ENCODE measurements at regions not wholly inside any gene's neighbourhood (a gene's known extent, or its start where the extent isn't known, plus 50 kb on each side); places are given as distances from the start of the nearest gene placed in this dataset.
"Not testable (repeated sequence)": the region's sequence is repeated elsewhere in the genome, so short reads cannot be mapped to it uniquely, and the experiment has no call there.

DNA sequence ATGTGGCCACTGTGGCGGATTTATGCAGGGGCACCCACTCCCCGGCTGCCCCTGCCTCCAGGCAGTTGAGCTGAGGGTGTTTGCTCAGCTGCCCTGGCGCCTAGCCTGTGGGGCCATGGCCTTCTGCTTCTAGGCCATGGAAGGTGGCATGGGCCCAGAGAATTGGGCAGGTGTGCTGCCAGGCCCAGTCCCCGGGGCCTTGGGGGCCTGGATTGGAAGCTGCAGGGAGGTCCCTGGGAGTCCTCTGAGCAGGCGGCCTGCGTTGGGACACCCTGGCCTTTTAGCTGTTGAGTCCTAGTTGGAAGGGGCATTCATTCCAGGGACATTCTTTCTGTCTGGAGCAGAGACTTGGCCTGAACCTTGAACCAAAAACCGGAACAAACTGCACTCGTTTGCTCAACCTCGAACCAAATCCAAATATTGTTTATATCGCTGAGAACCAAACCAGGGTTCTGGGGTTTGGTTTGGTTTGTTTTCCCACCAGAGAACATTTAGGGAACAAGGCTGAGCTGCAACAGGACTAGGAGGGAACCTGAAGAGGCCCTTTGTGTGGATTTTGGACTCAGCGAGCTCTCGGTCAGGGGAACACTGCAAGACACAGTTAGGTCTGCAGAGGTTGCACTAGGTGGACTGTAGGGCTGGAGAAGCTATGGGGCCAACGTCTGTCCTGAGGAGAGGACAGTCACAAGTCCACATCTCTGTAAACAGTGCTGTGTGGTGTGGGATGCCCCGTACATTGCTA is 116.8 kb downstream of the BOD1 start:
- no peak for DNase-seq (ENCODE audit: low read depth)
- in situ Hi-C loops (cut with HindIII; ENCODE audit: low pct_unique_long_range_greater_than_20kb, low sequenced_read_pairs), result no loop called here

DNA sequence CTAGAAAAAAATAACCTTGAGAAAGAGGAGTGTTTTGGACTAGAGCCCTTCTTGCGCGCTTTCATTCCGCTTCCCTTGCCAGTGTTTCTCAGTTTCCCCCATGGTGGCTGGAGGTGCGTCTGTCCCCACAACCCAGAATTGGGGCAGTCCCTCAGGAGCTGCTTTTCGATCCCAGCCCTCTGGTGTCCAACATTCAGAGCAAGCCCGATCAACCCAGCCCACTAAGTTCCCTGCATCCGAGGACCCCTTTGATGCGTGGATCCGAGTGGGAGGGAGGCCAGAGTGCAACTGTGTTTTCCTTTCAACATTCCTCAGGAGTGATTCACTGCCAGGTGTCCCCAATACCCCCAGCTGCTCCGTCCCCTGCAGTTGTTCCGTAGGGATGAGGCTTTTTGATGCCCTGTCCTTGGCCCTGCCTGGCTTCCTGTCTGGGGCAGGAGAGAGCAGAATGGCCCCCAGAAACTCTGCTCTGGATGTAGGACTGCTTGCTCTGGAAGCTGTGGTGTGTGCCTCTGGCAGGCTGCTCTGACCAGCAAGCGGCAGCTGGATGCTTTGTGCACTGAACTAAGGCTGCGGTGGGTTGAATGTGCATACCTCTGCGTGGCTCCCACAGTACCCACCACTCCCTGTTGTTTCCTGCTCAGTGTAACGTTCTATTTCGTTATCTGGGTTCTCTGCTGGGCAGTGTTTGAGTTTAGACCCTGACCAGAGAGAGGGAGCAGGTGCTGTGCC is 117.5 kb downstream of the BOD1 start:
- no peak for DNase-seq (ENCODE audit: low read depth)
- in situ Hi-C loops (cut with HindIII; ENCODE audit: low pct_unique_long_range_greater_than_20kb, low sequenced_read_pairs), result no loop called here

DNA sequence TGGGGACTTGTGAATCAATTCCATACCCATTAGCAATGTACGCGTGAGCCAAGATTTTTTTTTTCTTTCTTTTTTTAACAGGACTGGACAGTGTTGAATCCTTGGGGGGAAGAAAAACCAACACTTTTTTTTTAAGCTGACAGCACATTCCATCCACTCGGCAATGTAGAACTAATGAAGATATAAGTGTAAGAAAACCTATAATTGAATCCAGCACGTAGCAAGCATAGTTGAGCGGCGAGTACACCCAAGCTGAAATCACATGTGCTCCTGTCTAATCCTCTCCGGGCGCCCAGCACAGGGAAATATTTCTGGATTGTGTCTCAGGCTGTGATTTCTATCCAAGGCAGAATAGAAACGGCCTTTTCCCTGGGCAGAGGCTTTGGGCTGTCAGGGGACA is 118.2 kb downstream of the BOD1 start:
- in situ Hi-C loops (cut with HindIII; ENCODE audit: low pct_unique_long_range_greater_than_20kb, low sequenced_read_pairs), result no loop called here
- DNase-seq (ENCODE audit: low read depth), result peak; percentile 86

DNA sequence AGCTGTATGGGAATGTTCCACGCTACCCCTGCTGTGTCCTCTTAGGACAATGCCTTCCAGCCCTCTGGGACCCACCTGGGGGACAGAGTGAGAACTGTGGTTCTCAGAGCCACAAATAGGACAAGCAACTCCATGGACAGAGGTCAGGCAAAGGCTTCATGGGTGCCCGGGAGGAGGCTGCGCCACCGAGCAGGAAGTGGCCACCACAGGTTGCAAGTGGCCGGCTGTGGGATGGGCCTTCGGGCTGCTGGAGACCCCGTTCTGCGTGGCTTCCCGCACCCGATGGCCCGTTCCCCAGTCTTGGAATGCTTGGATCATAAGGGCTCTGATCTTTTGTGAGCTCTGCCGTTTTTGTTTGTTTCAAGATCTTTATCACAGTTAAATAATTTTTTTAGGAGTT is 118.8 kb downstream of the BOD1 start:
- no peak for DNase-seq (ENCODE audit: low read depth)
- in situ Hi-C loops (cut with HindIII; ENCODE audit: low pct_unique_long_range_greater_than_20kb, low sequenced_read_pairs), result no loop called here

DNA sequence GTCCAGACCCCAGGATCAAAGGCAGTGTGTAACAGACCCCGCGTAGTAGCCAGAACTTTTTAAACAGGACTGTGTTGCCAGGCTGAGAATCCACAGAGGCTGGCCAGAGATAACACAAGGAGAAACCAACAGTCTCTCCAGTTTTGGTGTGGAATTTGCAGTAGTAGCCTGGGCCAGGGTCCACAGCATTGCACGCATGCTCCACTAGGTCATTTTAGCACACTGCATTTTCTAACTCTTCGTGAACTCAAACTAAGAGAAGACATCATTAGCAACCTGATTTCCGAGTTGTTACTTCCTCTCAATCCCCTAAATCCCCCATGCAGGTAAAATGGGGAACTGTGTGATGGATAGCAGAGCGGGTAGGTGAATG is 119.6 kb downstream of the BOD1 start:
- no peak for DNase-seq (ENCODE audit: low read depth)
- in situ Hi-C loops (cut with HindIII; ENCODE audit: low pct_unique_long_range_greater_than_20kb, low sequenced_read_pairs), result no loop called here

DNA sequence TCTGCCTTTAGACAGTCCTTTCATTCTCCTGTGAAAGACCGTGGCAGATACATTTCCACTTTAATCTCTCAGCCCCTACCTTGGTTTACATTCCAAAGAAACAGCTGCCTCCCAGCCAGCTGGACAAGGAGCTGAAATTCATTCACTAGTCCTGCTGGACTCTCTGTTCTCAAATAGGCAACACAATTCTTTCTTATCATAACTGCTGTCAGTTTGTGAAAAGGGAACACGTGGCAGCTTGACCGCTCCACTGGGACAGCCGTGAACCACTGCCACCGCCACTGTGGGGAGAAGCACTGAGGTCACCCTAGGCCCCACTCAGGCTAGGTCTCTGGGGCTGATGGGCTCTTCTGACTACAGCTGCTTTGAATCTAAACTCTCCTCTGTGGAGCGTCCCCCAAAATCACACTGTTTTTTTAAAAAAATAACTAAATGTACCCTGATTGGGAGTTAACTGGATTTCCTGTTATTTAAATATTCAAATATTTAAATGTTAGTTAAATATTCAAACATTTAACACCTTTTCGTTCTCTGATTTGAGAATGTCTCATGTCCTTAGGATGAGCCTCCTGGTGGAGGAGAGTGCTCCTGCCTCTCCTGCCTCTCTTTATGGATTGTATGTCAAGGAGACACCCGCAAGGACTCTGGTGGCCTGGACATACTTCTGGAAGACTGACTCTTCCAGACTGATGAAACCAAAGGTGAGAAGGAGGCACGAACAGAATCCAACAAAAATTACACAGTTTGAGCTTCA is 120.1 kb downstream of the BOD1 start:
- in situ Hi-C loops (cut with HindIII; ENCODE audit: low pct_unique_long_range_greater_than_20kb, low sequenced_read_pairs), result no loop called here
- DNase-seq (ENCODE audit: low read depth), result no peak

DNA sequence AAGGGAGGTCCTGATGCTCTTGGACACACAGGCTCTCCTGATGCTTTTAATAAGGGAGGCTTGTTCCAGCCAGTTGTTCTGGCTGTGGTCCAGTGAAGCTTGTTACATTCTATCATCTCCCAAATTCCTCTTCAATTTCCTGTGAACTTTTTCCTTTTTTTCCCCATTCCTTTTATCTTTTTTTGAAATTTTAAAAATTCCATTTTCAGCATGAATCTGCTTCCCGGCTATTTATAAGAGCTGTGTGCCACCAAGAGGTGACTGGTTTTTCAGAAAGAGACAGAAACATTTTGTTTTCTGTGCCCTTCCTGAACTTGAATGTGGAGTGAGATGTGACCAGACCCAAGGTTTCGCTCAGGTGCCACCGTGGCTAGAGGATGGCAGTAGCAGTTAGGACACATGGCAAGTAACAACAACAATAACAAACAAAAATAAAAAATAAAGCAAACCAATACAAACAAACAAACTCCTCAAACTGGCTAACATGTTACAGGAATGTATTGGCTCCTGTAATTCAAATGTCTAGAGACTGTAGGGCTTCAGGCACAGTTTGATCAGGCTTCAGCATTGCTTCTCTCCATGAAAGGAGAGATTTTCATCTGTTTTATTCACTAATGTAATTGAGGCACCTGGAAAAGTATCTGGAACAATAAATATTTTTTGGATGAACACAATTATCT is 121.1 kb downstream of the BOD1 start:
- DNase-seq (ENCODE audit: low read depth), result no peak
- in situ Hi-C loops (cut with HindIII; ENCODE audit: low pct_unique_long_range_greater_than_20kb, low sequenced_read_pairs), result no loop called here

DNA sequence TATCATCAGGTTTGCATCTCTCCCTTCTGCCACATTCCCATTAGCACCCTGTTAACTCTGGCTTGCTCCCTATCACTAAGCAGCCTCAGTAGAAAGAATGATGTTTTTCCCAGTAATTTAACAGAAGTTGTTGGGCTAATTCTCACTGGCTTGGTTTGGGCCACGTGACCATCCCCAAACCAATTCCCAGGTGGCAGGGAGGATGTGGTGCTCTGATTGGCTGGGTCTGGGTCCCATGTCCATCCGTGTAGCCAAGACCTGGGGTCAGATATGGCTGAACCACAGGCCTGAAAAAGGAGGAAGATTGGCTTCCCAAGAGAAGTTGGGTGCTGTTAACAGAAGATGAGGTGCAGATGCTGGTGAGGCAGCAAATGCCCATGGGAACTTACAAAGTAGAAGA is 122.0 kb downstream of the BOD1 start:
- in situ Hi-C loops (cut with HindIII; ENCODE audit: low pct_unique_long_range_greater_than_20kb, low sequenced_read_pairs), result no loop called here
- DNase-seq (ENCODE audit: low read depth), result no peak

DNA sequence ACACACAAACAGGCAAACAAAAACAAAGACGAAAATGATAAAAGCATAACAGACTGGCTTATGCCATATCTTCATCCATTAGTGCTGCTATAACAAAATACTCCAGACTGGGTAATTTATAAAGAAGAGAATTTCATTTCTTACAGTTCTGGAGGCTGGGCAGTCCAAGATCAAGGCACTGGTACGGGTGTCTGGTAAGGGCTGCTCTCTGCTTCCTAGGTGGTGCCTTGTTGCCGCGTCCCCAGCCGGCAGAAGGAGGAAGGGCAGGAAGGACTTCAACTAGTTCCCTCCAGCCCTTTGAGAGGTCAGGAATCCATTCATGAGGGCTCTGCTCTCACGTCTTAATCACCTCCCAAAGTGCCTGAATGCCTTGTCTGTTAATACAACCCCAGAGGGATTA is 122.6 kb downstream of the BOD1 start:
- in situ Hi-C loops (cut with HindIII; ENCODE audit: low pct_unique_long_range_greater_than_20kb, low sequenced_read_pairs), result no loop called here
- no peak for DNase-seq (ENCODE audit: low read depth)

DNA sequence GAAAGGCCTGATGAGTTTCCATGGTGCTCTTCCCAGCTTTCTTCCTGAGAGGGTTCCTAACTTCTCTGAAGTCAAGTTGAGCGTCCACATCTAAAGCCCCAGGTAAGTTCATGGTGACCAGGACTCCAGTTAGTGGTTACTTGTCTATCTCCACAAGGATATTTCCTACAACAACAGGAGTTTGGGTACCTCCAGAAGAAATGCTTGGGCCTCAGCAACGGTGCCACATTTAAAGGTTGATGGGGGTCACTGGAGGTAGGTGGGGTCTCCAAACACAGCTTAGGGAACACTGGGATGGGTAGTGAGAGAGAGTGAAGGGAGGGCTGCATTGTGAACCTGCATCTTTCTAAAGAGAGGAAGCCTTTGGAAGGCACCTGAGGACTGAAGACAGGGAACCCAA is 123.4 kb downstream of the BOD1 start:
- DNase-seq (ENCODE audit: low read depth), result no peak
- in situ Hi-C loops (cut with HindIII; ENCODE audit: low pct_unique_long_range_greater_than_20kb, low sequenced_read_pairs), result no loop called here

DNA sequence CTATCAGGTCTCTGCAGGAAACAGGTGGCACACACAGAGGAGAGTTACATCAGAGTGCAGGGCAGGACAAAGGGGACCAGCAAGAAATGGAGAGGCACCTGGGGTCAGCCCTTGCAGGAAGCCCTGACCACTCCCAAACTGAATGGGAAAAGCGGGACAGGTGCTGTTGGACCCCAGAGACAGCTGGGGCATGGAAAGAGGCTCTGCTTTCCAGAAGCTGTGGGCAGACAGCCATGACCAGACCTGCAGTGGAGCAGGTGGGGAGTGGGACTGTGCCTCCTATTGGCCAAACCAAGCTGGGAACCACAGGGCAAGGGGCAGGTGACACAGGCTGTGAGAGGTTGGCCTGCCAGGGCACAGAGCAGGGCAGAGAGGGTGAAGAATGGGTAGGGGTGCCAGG is 125.8 kb downstream of the BOD1 start:
- in situ Hi-C loops (cut with HindIII; ENCODE audit: low pct_unique_long_range_greater_than_20kb, low sequenced_read_pairs), result no loop called here
- DNase-seq (ENCODE audit: low read depth), result no peak

DNA sequence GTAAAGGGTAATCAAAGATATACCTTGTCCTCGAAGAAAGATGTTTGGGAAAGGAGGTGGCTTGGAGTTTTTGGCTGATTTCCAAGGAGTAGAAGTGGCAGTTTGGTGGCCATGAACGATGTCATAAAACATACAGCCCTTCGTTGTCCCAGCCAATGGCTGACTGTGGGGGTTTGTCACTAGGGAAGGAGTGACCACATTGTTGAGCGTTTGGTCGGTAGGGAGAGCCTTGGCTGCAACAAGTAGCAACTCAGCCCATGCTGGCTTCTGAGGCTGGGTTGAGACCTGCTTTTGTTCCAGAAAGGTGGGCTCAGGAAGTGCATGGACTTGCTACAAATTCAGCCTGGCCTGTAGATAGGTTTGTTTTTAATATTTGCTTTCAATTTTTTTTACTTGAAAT is 128.3 kb downstream of the BOD1 start:
- in situ Hi-C loops (cut with HindIII; ENCODE audit: low pct_unique_long_range_greater_than_20kb, low sequenced_read_pairs), result no loop called here
- DNase-seq (ENCODE audit: low read depth), result no peak

DNA sequence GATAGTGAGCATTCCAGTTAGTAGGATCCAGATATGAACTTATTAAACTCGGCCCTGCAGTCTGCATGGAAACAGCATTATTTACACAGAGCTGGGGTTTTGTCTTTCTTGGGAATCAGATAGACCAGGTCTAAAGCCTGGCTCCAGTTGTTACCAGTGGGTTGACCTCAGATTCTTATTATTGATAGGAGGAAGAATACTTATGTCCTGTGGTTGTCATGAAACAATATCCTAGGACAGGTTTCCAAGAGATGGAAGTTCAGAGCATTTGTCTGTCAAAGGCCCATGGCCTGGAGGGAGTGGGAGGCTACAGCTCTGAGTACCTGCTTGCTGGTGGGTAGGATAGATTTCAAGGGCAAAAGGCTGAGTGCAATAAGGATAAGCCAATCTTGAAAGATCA is 129.2 kb downstream of the BOD1 start:
- in situ Hi-C loops (cut with HindIII; ENCODE audit: low pct_unique_long_range_greater_than_20kb, low sequenced_read_pairs), result no loop called here
- DNase-seq (ENCODE audit: low read depth), result no peak

DNA sequence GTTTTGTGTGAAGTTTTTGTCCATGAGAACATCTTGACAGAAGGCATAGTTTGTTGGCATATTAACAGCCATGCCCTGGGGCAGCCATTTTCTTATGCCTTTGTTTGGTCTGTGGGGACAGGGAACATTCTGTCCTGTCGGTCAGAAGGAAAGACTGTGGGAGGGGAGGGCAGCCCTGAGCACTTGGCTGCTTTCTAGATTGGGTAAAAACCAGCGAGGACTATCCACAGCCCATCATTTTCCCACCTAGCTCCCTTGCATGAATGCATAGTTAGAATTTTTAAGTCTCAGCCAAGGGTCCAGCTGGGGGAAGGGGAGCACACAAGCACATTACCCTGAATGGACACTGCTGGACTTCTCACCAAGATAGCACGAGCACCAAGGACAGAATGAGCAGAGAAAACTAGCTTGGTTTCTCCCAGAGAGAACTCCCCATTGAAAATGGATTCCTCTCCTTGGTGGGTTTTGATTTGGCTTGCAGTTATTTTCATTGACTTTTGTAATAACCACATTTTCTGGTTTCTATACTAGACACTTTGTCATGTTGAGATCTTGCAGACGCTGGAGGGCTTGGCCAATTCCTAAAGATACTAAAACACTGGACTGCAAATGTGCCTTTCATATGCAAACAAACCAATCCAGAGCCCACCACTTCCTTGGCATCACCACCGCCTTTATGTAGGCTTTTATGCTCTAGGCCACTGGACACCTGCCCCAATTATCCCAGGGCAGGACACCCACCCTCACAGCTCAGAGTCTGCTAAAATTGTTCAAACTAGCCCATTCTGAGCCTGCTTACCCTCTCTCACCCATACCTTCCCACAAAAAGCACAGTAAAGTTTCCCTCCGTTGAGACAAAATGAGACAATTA is 129.9 kb downstream of the BOD1 start:
- no peak for DNase-seq (ENCODE audit: low read depth)
- in situ Hi-C loops (cut with HindIII; ENCODE audit: low pct_unique_long_range_greater_than_20kb, low sequenced_read_pairs), result no loop called here

DNA sequence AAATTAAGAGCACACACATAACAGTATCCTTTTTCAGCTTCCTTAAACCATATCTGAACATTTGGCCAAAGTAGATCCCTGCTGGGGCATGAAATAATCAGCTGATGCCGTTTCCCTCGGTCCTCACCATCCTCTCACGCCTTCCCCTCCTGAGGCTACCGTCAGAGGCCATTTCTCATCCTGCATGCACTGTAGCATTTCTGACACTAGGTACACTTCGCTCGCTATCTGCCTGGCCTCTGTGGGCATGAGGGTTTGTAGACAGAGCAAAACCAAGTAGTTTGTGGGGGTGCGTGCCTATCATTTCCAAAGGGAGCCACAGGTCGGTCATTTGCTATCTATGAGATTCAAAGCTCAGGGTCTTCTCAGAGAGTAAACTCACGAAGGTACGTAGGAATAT is 131.9 kb downstream of the BOD1 start:
- in situ Hi-C loops (cut with HindIII; ENCODE audit: low pct_unique_long_range_greater_than_20kb, low sequenced_read_pairs), result no loop called here
- DNase-seq (ENCODE audit: low read depth), result no peak

DNA sequence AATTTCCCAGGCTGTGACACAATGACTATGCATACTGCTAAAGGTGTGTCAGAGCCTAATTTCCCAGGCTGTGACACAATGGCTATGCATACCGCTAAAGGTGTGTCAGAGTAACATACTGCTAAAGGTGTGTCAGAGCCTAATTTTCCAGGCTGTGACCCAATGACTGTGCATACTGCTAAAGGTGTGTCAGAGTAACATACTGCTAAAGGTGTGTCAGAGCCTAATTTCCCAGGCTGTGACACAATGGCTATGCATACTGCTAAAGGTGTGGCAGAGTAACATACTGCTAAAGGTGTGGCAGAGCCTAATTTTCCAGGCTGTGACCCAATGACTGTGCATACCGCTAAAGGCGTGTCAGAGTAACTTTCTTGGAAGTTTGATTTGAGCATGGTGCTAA is 132.9 kb downstream of the BOD1 start:
- DNase-seq (ENCODE audit: low read depth); in situ Hi-C loops (cut with HindIII; ENCODE audit: low pct_unique_long_range_greater_than_20kb, low sequenced_read_pairs): not testable (repeated sequence)

DNA sequence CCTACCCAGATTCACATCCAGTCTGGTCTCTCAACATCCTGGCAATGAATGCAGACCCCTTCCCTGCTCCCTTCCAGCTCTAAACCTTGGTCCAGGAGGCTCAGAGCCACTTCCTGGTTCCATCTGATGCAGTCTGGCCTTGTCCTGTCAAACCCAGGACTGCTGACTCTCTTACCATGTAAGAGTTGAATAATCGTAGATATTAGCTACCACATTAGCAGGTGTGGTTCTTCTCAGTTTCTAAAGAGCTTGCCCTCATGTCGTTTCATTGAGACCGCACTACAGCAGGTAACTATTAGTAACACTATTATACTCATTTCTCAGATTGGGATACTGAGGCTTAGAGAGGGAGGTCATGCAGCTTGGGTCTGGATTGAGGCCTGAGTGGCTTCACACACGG is 133.3 kb downstream of the BOD1 start:
- no peak for DNase-seq (ENCODE audit: low read depth)
- in situ Hi-C loops (cut with HindIII; ENCODE audit: low pct_unique_long_range_greater_than_20kb, low sequenced_read_pairs), result no loop called here

DNA sequence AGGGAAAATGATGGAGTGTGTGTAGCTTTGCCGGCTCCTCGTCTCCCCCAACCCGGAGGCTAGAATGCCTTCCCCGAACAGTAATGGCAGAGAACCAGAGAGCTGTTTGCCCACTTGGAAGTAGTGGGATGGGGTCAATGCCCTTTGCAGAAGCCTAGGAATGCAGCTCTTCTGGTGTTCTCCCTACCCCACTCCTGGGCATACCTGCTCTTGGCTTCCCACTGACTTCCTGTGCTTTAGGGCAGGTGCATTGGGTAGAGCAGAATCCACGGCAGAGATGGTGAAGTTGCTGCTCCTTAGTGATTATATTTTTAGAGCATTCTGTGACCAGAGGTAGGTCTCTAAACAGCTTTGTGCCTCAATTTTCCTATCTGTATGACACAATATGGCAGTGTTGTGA is 134.6 kb downstream of the BOD1 start:
- in situ Hi-C loops (cut with HindIII; ENCODE audit: low pct_unique_long_range_greater_than_20kb, low sequenced_read_pairs), result no loop called here
- no peak for DNase-seq (ENCODE audit: low read depth)
